SK-N-SH treated with all-trans-retinoic acid at 6 μM for 48 hours (cell line): ENCODE measurements at regions not wholly inside any gene's neighbourhood (a gene's known extent, or its start where the extent isn't known, plus 50 kb on each side); places are given as distances from the start of the nearest gene placed in this dataset.

Source experiments
- PATZ1 ChIP-seq: fragments of 250-450 bp; sonication (Bioruptor Pico); IDR thresholded peaks from 2 replicates; pipeline ENCODE4 v1.8.0; 2020; ENCODE audit warnings: mild to moderate bottlenecking, moderate library complexity, borderline replicate concordance
- TSHZ2 ChIP-seq: fragments of 250-450 bp; sonication (Bioruptor Pico); IDR thresholded peaks from 2 replicates; pipeline ENCODE4 v1.5.0; 2020; ENCODE audit warnings: mild to moderate bottlenecking, moderate library complexity
- ZFP3 ChIP-seq: fragments of 250-450 bp; sonication (Bioruptor Pico); IDR thresholded peaks from 2 replicates; pipeline ENCODE4 v1.5.0; 2020; ENCODE audit warnings: mild to moderate bottlenecking, moderate library complexity
- ZFP30 ChIP-seq: fragments of 450-650 bp; formaldehyde crosslinking; IDR thresholded peaks from 2 replicates; pipeline ENCODE4 v1.5.0; 2022; ENCODE audit warnings: mild to moderate bottlenecking, moderate library complexity

DNA sequence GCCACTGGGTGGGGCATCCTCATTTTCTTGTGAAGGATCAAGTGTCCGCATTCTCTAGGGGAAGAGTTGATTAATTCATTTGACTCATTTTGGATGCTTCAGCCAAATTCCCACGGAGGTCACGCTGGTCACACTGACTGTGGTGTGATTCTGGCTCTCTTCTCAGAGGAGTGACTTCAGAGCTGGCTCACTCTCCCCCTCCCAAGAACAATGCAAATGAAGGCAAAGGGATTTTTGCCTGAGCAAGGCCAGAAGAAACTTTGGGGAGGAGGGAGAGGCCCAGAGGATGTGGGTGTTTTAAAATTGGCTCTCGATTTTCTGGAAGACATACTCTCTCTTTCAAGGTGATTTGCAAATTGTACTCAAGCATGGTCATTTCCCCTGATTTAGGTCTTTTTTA, 51.1 kb upstream of the LMO2 start:
- no peak for TF ChIP-seq ZFP3 (CRISPR knock-in tag)
- TF ChIP-seq TSHZ2 (CRISPR knock-in tag), result no peak
- TF ChIP-seq ZFP30 (CRISPR knock-in tag), result no peak
- no peak for TF ChIP-seq PATZ1
